Erythroblast (primary cell): ENCODE measurements at regions not wholly inside any gene's neighbourhood (a gene's known extent, or its start where the extent isn't known, plus 50 kb on each side); places are given as distances from the start of the nearest gene placed in this dataset.

Experiments
- GATA1 ChIP-seq: IDR thresholded peaks from 2 replicates; pipeline ENCODE4 v1.6.1; 2011; ENCODE audit warnings: low read depth, mild to moderate bottlenecking, control low read depth, low read length, moderate library complexity
- POLR2A ChIP-seq: IDR thresholded peaks from 2 replicates; pipeline ENCODE4 v1.6.1; 2011; ENCODE audit warnings: mild to moderate bottlenecking, low read length

- TF ChIP-seq POLR2A (no peak), GATA1 (no peak)
Observed at GRCh38 chr2:8552293-8552801, 129.5 kb upstream of the ID2 start.
